Fibroblast of gingiva (primary cell): ENCODE measurements at regions not wholly inside any gene's neighbourhood (a gene's known extent, or its start where the extent isn't known, plus 50 kb on each side); places are given as distances from the start of the nearest gene placed in this dataset.

Source experiments
- DNase-seq: peaks from one replicate; pipeline ENCODE4 v3.0.0-alpha.2; 2011; ENCODE audit warnings: low read depth

- DNase-seq: no peak
Measured at GRCh38 chr2:43034242-43034619, 192.2 kb downstream of the ZFP36L2 start.

- DNase-seq: no peak
Measured at GRCh38 chr2:43033466-43034241, 192.8 kb downstream of the ZFP36L2 start.

GRCh38 chr2:43033016-43033270 lies 193.5 kb downstream of the ZFP36L2 start:
- no peak for DNase-seq

- no peak for DNase-seq
Measured at GRCh38 chr2:43032213-43033015, 194.0 kb downstream of the ZFP36L2 start.

GRCh38 chr2:43031471-43032212 lies 194.8 kb downstream of the ZFP36L2 start:
- no peak for DNase-seq

GRCh38 chr2:43030551-43031307 lies 195.7 kb downstream of the ZFP36L2 start:
- DNase-seq: no peak

- DNase-seq: no peak
Measured at GRCh38 chr2:43029186-43029585, 197.2 kb downstream of the ZFP36L2 start.

GRCh38 chr2:43028188-43028587 lies 198.2 kb downstream of the ZFP36L2 start:
- no peak for DNase-seq

GRCh38 chr2:43027097-43027873 lies 199.1 kb downstream of the ZFP36L2 start:
- DNase-seq: no peak

GRCh38 chr2:43026426-43027096 lies 199.8 kb downstream of the ZFP36L2 start:
- DNase-seq: no peak

- DNase-seq: peak; percentile 52
Measured at GRCh38 chr2:43025709-43026295, 200.6 kb downstream of the ZFP36L2 start.

GRCh38 chr2:43024515-43025011 lies 201.8 kb downstream of the ZFP36L2 start:
- DNase-seq: peak; percentile 38

GRCh38 chr2:43023791-43024514 lies 202.5 kb downstream of the ZFP36L2 start:
- DNase-seq: no peak

- DNase-seq: no peak
Measured at GRCh38 chr2:43022896-43023295, 203.5 kb downstream of the ZFP36L2 start.

GRCh38 chr2:43021791-43022509 lies 204.5 kb downstream of the ZFP36L2 start:
- no peak for DNase-seq

GRCh38 chr2:43020990-43021669 lies 205.3 kb downstream of the ZFP36L2 start:
- no peak for DNase-seq

GRCh38 chr2:43020296-43020695 lies 206.1 kb downstream of the ZFP36L2 start:
- DNase-seq: no peak

- DNase-seq: peak; percentile 12
Measured at GRCh38 chr2:43019536-43020183, 206.7 kb downstream of the ZFP36L2 start.
